Ecto neural progenitor cell (in vitro differentiated cells): ENCODE measurements at regions not wholly inside any gene's neighbourhood (a gene's known extent, or its start where the extent isn't known, plus 50 kb on each side); places are given as distances from the start of the nearest gene placed in this dataset.

Experiments used
- DNase-seq: peaks from one replicate; pipeline ENCODE4 v3.0.0-alpha.2; 2018; ENCODE audit warnings: low spot score

DNA sequence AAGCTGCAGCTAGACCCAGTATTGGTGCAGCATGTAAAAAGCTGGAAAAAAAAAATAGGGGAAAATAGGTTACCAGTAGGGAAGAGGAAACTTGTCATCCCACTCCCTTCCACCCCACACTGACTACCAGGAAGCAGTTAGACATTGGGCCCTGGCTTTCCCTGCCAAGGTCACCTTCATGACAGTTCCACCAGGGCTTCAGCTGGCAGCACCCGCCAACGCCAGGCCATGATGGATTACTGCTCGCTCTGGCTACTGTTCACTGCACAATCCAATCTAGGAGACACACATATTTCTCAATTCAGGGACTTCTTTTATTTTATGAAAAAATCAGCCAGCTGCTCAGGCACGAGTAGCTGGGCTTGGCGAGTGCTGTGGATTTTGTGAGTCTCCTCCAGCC is 127.7 kb downstream of the DMRTA2 start:
- no peak for DNase-seq

DNA sequence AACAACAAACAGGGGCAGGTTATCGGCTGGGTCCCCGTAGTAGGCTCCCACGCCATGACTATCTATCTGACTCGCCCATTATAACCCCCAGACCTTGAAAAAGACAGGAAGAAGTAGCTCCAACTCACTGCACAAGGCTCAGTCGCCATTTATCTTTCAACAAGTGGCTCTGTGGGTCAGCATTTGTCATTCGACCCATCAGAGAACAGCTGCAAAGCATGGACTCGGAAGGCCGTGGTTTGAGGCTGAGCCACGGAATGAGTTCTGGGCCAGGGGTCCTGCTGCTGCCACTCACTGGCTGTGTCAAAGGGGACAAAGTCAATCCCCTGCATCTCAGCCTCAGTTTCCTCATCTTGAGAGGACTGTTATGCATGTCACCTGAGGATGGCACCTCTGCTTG is 131.0 kb downstream of the DMRTA2 start:
- DNase-seq = no peak

DNA sequence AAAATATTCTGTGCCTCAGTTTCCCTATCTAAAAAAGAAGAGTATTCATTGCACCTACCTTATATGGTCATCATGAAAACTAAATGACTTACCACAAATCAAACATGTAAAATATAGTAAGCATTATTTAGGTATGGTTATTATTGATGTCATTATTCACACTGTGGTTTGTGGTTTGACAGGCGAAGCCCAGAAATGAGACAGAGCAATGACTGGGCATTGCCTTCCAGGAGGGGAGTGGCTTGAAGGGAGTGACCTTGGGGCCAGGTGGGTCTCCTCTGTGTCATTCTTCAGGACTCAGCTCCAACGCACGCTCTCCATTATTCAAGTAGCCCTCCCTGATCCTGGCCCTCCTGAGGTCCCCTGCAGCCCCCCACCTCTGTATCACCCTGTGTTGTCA is 133.7 kb downstream of the DMRTA2 start:
- no peak for DNase-seq

DNA sequence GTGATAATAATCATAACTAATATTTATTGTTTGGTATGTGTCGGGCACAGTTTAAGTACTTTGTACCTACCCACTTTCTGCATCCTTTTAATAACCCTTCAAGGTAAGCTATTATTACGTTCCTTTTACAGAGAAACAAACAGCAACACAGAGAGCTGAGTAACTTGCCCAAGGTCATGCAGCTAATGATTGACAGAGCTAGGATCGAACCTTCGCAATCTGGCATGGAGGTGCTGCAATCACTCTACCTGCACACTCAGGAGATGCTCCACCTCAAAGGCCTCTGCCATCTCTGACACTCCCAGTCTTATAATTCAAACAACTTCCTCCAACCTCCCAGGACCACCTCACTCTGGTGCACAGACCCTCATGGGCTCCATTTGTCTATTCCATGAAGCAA is 137.2 kb downstream of the DMRTA2 start:
- DNase-seq = no peak

DNA sequence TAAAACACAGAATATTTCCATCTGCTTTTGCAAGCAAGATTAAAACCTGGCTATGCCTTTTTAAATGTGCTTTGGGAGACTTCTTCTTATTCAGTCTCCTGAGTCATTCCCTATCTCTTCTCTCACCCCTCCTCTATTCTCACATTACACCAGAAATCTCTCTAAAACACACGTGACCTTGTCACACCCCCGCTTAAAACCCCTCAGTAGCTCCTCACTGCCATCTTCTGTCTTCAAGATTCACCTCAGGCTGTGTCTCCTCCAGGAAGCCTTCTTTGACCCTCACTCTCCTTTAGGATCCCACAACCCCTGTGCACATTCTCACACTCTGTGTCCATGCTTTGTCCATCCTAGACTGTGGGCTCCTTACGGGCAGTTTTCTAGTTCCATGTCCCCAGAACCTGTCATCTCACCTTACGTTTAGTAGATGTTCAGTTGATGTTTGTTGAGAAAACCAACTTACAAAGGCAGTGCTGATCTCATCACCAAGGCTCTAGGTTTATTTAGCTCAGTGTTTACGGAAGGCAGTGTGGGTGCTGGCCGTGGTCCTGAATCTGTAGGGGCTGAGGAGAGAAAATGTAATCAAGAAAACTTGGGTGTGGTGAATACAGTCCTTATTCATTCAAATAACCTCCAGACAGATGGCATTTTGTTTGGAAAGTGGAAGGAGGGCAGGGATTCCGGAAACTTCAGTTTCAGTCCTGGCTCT is 143.5 kb downstream of the DMRTA2 start:
- peak; percentile 59 for DNase-seq

DNA sequence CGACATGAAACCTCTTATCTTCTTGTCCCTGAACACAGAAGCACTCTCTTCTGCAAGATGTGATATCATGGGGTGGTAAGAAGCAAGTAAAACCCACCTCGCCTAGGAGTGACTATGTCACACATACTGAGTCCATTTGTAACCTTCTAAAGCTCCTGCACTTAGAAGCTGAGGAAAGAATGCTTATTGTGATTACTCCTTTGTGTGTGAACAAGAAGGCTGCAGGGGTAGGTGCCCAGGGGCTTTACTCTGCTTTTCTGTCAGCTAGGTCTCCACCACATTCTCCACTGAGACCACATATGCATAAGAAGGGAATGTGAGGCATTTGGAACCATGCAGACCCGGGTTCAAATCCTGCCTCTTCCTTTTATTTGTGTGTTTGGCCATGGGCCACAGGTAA is 144.3 kb downstream of the DMRTA2 start:
- no peak for DNase-seq

DNA sequence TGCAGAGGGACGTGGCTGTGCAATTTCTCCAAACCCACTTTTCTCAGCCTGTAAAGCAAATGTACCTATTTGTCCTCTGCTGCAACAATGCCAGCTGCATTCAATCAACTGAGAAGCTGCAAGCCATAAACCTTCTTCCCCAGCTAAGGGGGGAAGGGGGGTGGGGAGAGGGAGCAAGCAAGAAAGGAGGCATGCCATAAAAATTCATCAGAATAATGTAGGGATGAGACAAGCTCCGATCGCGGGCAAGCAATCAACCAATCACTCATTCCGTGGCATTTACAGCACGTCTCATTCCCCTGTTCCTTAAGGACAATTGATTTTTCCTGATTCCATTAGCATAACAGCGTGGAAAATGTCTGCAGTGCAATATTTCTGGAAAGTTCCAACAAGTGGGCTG is 144.8 kb downstream of the DMRTA2 start:
- DNase-seq = no peak

DNA sequence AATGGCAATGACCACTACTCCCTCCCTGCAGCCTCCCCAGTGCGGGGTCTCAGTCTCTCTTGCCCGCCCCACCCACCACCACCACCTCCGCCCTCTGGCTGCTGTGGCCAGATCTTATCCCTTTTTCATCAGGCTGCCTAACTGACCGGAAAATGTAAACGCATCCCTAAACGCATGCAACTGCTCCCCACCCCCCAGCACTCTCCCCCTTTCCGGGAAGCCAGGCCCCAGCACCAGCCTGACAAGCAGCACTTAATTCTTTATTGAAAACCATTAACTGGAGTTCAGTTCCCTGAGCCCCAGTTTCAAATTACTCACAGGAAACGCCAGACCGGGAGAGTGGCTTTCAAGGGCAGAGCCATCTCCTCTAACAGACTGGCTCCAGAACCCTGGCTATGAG is 147.7 kb downstream of the DMRTA2 start:
- no peak for DNase-seq

DNA sequence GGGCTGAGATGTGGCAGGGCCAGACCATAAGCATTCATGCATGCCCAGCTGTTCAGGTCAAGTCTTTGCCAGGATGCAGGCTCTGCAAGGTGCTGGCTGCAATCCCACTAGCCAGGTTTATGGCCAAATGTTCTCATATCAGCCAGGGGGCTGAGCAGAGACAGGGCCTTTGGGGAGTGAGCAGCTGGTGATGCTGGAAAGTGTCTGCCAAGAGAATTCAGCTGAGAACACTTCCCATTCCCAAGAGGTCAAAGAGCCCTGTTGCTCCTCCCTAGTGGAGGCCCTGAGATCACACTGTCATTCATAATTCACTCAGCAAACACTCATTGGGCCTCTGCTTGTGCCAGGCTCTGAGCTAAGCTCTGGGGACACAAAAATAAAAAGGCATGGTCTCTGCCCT is 150.3 kb downstream of the DMRTA2 start:
- no peak for DNase-seq

DNA sequence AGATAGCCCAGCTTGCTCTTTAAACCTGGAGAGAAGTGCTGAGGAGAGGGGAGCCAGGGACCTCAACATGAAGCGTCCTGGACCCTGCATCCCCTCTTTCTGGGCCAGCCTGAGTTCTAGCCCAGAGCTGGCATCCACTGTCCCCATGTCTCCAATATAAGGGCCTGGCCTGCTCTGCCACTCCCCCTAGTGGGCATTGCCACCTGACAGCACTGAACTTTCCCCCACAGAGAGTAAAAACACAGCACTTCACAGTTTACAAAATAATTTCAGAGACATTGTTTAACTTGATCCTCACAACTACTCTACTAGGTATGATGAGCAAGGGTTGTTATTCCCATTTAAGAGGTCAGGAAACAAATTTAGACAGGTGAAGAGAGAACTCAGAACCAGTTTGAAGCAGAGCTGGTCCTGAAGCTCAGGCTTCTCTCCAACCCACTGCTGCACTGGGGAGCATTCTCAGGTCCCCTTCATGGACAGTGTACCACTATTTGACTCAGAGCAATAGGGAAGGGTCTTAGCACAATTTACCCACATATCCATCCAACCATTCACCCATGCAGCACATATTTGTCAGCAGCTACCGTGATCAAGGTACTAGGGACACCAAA is 151.2 kb downstream of the DMRTA2 start:
- peak; percentile 56 for DNase-seq

DNA sequence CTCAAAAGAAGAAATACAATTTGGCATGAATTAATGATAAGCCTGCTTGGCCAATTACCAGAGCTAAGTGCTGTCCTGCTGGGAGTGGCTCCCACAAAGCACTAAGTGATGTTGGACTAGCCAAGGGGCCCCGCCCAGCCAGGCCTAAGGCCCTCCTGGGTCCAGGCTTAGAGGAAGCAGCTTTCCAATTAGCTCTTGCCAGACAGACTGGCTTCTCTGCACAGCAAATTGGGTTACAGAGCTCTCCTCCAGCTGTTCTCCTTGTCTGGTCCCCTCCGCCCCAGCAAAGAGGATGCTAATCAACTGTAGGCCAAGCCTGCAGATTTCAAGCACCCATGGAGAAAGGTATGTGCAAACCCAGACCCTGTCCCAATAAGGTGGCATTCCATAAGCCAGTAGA is 151.9 kb downstream of the DMRTA2 start:
- DNase-seq = no peak

DNA sequence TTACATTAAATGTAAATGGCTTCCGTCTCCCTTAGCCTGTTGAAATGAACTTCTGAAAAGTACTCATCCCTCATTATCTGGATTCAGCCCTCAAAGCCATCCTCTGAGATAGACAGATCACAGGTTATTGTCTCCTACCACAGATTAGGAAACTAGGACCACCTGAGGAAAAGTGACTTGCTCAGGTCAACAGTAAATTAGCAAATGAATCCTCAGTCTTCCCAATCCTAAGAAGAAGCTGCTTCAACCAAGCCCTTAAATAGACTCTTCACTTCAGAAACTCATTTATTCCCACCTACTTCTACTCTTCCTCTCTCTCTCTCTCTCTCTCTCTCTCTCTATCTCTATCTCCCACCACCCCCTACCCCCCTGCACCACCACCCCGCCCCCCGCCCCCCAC is 152.3 kb downstream of the DMRTA2 start:
- DNase-seq = no peak

DNA sequence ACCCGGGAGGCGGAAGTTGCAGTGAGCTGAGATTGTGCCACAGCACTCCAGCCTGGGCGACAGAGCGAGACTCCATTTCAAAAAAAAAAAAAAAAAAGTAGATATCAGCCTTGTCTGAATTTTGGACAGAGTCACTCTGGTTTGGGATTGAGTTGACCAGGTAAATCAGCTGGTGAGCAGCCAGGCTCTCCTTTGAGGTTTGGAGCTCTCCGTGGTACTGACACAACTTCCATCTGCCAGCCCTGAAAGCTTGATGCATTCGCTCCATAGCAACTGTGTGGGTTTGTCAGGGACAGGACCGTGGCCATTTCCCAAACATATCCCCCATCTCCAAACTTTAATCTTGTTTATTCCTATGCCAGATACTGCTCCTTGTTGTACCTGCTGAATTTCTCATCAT is 155.2 kb downstream of the DMRTA2 start:
- peak; percentile 56 for DNase-seq

DNA sequence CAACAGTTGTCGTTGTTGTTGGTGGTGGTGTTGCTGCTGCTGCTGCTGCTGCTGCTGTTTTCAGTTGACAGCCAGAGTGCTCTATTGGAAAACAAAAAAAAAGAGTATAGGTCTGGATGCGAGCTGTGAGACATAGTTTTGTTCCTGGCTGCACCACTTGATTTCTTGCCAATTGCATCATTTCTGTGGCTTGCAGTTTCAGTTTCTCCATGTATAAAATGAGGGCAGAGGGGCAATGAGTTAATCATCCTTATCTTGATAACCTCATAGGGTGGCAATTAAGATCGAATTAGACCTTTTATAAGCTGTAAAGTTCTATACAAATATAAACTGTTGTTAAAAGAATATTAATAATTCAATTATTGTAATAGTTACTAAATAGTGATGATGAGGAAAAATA is 156.7 kb downstream of the DMRTA2 start:
- DNase-seq = no peak

DNA sequence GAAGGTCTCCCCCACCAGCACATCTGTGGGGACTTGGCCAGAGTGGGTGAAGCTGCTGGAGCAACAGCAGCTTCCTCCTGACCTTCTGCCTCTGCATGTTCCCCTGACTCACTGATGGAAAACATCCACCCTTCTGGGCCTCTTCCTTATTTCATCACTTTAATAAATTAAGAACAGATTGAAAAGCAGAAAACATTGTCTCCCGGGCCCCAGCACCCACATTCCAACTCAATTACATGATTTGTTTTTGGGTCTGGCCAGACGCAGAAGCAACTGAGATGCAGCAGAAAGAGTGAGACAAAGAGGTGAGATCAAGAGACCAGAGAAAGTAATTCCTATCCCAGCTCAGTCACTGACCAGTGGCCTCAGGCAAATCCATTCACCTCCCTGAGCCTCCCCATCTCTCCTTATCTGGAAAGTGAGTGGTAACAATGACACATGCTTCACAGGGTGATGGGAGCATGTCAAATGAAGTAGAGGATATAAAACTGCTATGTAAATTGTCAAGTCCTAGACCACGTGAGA is 157.1 kb downstream of the ELAVL4 start:
- DNase-seq = no peak

DNA sequence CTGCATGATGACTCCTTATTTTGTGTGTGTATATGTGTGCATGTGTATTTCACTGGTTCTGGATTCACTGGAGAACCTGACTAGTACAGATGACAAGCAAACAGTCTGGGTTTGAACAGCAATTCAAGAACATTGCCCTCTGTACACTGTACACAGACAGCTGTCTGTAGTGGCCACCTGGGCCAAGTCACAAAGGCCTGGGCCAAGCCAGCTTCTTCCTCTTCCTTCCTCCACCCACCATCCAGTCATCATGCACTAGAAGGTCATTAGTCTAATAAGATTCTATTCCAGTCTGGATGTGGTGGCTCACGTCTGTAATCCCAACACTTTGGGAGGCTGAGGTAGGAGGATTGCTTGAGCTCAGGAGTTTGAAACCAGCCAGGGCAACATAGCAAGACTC is 155.9 kb downstream of the ELAVL4 start:
- DNase-seq = no peak

DNA sequence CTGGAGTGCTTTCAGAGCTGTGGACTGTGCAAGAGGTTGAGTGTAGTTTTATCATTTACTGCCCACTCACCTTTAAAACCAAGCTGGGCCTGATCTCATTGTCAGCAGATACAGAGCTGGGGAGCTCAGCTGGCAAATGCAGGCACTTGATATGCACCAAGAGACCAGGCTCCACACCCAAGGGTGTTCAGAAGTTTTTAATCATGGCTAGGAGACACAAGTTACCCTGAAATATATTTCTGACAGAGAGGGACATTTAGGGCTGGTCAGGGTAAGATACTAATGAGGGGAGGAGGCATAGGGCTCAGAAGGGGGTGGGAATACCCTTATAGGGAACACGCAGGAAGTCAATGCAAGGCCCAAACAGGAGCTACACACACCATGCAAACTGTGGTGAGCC is 153.7 kb downstream of the ELAVL4 start:
- DNase-seq = no peak

DNA sequence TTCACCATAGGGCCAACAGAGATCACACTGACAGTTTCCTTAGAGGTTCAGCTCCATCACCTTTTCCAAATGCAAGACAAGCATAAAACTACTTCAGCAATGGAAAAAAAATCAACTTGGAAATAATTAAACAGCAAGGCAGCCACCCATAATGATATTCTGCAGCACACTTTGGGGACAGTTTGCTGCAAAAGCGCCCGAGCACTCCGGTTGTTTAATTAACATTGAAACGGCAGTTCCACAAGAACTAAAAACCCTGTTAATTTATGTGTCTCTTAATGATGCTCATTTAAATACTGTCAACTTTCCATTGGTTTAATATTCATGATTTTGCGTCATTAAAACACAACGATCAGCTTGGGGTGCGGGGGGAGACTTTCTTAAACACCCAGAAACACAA is 153.2 kb downstream of the ELAVL4 start:
- no peak for DNase-seq

DNA sequence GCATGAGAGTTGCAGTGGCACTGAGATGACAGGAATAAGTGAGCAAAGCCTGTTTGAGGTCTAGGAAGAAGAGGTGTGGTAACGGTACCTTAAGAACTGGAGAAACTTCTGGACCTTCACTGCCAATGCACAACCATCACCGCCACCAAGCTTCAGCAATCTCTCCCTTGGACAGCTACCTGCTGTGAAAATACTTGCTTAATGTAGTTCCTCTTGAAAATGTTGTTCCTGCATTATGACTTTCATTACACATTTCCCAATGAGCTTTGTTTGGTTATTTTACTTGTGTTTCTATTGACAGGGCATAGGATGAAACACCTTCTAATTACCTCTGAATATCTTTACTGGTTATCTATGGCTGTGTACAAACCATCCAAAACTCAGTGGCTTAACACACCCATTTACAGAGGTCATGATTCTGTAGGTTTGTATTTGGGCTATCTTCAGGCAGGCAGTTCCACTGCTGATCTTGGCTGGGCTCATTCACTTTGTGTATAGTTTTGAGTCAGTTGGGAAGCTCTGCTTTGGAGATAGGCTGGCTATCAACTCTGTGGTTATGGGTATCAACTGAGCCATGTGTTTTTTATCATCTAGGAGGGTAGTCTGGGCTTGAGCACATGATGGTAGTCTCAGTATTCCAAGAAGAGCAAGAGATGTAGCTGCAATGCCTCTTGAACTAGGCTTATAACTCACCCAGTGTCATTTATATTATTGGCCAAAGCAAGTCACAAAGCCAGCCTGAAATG is 149.4 kb downstream of the ELAVL4 start:
- DNase-seq = no peak

DNA sequence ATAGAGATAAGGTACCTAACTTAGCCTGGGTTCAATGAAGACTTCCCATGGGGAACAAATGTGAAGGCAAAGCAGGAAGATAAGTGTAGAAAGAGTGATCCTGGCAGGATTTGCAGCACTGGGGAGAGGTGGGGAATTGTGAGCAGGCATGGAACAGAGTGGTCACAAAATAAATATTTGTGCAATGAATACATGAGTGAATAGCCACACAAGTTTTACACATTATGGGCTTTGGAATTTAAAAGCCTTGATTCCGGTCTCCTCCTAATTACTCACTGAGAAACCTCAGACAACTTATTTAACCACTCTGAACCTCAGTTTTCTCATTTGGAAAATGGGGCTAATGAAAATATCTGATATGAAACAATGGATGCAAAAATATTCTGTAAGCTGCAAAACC is 148.3 kb downstream of the ELAVL4 start:
- DNase-seq = no peak
